Left cardiac atrium (tissue), 4 donors: ENCODE measurements at regions not wholly inside any gene's neighbourhood (a gene's known extent, or its start where the extent isn't known, plus 50 kb on each side); places are given as distances from the start of the nearest gene placed in this dataset.
A peak's percentile ranks its signal among the peaks of the same experiment; 100 is the strongest.

Experiments
- ATAC-seq, 2 donors: fragments of 200-7000 bp; cut with Tn5 transposase; one replicate each; pipeline ENCODE4 v1.9.1; 2020; ENCODE audit warnings: mild to moderate bottlenecking in 2 of 2, moderate library complexity in 2 of 2
- DNase-seq: peaks from one replicate; pipeline ENCODE4 v3.0.0-alpha.2; 2020
- intact Hi-C, 2 donors: fragments of 100-400 bp; cut with DNase I; formaldehyde crosslinking; loops; one replicate each; pipeline versions ENCODE4 v1.14.1 to v1.15.1; 2022 to 2023
- donor health status: DM: no; HTN: yes; CAD: no.
- donor health status: DM: no; HTN: yes; CAD: no; lungs with severe emphysema.
- donor health status: DM: yes; HTN: yes; CAD: no.
- donor health status: Dilated cardiomyopathy.

DNA sequence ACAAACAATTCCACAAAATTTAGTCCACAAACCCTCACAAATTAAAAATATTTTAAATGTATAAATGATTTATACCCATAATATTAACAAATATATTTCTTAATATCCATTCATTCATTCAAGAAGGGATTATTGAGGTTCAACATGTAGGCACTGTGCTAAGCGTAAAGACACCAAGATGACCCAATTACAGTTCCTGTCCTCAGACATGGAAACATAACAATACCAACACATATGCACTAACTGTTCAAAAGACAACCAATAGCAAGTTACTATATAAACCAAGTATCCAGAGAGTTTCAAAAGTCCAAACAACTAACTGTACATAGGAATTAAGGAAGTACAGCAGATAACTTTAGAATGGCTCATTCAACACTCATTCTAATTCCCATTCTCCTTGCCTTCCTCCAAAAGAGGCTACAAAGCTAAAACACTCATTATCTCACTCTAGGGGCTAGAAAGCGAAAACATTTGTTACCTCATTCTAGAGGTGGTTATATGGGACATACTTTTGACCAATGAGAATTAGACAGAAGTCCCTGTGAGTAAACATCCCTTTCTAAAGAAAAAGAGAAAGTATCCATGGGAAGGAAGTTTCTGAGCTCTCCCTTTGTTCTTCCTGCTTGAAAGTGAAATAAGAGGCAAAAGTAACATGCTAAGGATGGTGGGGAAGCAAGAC lies 292.4 kb downstream of the ZEB2 start:
- intact Hi-C loops = no loop called here
- DNase-seq (no peak), ATAC-seq (no peak)

- no peak for DNase-seq
- ATAC-seq = no peak
- intact Hi-C loops = no loop called here
These were observed 294.8 kb downstream of the ZEB2 start for GRCh38 chr2:144225076-144225475.

DNA sequence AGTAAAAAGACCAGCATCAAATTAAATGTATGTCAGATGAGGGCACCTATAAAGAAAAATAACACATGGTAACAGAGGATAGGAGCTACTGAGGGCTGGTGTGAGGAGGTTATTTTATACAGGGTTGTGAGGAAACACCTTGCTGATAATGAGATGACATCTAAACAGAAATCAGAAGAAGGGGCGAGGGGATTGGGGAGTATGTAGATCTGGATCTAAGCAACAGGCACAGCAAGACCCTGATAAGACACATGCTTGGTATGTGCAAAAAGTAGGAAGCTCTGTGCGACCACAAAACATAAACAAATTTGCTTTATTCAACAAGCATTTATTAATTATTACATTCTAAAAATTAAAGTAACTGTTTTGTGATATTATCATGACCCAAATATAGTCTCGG lies 295.4 kb downstream of the ZEB2 start:
- intact Hi-C loops = no loop called here
- no peak for ATAC-seq

DNA sequence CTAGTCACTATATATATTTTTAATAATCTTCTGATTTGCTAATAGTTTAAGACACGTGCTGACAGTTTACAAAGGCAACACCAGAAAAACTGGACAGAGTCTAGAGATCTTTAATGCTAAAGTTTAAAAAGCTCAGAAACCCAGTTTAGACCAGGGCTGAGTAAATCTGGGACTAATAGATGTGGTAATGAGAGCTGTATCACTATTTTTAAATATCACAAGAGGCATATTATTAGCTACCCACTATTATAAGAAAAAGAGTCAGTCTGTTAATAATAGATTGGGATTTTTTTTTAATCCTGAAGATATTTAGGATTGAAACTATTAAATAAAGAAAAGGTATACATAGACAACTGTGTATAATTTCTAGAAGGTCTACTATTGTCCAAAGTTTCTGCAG lies 299.9 kb downstream of the ZEB2 start:
- DNase-seq (no peak), ATAC-seq (no peak)
- intact Hi-C loops = loop anchor here in 1 of 2 donors (2.0 kb wide), 1 partner anchor 25 kb away; no protein-coding TSS in a partner anchor

More for the DNA sequence above, 295.4 kb downstream of the ZEB2 start:
- DNase-seq = no peak

GRCh38 chr2:144217853-144218633 lies 301.9 kb downstream of the ZEB2 start:
- intact Hi-C loops = no loop called here
- no peak for ATAC-seq
- DNase-seq = no peak

- ATAC-seq = no peak
- no peak for DNase-seq
- intact Hi-C loops = no loop called here
These were observed 303.9 kb downstream of the ZEB2 start for GRCh38 chr2:144215701-144216675.

DNA sequence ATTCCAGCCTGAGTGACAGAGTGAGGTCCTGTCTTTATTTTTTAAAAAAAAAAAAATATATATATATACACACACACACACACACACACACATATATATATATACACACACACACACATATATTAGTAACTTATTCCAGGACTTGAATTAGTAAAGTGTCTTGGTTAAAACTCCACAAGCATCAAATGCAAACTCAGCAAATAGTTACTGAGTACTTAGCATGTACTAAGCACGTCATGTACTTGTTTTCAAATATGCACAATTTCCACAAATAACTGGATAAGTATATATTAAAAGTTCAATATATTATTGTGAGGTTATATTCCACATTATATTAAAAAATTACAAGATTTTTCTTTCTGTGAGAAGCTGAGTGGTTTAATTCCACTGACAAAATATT lies 304.7 kb downstream of the ZEB2 start:
- no peak for ATAC-seq
- DNase-seq = no peak
- intact Hi-C loops = no loop called here

- intact Hi-C loops = no loop called here
- DNase-seq = no peak
- ATAC-seq = no peak
These were observed 306.1 kb downstream of the ZEB2 start for GRCh38 chr2:144213797-144214196.

DNA sequence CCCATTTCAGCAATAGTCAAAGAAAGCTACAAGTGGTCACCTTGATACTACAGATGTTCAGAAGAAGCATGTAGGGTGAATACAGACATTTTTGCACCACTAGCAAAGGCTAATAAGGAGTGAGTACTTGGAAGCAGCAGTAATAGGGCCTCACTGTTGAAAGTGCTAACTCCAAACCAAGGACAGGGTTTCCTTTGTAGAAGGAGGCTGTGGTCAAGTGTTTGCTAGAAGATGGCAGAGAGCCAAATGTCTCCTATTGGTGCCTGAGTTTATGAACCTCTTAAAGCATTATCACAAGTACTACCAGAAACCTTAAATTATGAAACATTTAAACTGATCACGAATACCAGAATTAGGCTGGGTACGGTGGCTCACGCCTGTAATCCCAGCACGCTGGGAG lies 308.1 kb downstream of the ZEB2 start:
- ATAC-seq (no peak), DNase-seq (no peak)
- intact Hi-C loops = no loop called here

DNA sequence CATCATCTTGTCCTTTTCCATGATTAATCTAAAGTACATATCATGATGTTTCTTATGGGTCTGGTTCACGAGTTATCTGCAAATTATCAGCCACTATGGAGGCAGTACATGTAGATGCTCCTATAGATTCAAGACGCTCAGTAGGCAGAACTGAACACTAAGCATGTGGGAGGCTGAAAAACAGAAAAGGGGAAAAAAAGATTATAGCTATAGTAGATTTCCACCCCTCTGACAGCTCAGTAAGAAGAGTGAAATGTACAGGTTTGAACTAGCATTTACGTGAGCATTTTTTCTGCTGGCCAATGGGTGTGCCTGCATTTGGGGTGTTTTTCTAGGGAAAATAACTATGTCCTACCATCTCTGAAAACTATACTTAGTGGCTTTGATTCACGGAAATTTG lies 308.9 kb downstream of the ZEB2 start:
- no peak for ATAC-seq

GRCh38 chr2:144210076-144210475 lies 309.8 kb downstream of the ZEB2 start:
- DNase-seq = no peak
- intact Hi-C loops = no loop called here
- ATAC-seq = no peak

More for the DNA sequence above, 308.9 kb downstream of the ZEB2 start:
- no peak for DNase-seq
- intact Hi-C loops = no loop called here

- intact Hi-C loops = no loop called here
- ATAC-seq (no peak), DNase-seq (no peak)
These were observed 311.0 kb downstream of the ZEB2 start for GRCh38 chr2:144208924-144209323.

DNA sequence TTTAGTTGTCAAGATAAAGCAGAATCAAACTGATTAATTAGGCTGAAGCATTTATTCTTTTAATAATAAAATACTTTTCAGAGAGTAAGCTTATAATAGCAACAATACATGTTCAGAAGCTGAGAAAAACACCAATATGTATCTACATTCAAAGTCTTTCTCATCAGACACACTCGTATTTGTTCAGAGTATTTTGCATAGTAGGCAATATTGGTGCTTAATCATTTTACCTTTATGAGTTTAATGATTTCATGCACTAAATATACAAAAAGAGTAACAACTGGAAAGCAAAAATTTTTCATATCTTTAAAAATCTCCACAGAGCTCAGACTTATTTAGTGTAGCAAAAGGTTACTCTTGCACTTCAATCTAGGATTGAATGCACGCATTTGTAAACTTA lies 313.9 kb downstream of the ZEB2 start:
- ATAC-seq (no peak), DNase-seq (no peak)
- intact Hi-C loops = no loop called here

GRCh38 chr2:144201868-144202468 lies 318.0 kb downstream of the ZEB2 start:
- no peak for DNase-seq
- no peak for ATAC-seq
- intact Hi-C loops = no loop called here

- DNase-seq = no peak
- no peak for ATAC-seq
- intact Hi-C loops = no loop called here
These were observed 318.8 kb downstream of the ZEB2 start for GRCh38 chr2:144201126-144201525.

- intact Hi-C loops = no loop called here
- DNase-seq (no peak), ATAC-seq (peak in 1 of 2 donors; percentile 50)
These were observed 321.8 kb downstream of the ZEB2 start for GRCh38 chr2:144198116-144198515.

DNA sequence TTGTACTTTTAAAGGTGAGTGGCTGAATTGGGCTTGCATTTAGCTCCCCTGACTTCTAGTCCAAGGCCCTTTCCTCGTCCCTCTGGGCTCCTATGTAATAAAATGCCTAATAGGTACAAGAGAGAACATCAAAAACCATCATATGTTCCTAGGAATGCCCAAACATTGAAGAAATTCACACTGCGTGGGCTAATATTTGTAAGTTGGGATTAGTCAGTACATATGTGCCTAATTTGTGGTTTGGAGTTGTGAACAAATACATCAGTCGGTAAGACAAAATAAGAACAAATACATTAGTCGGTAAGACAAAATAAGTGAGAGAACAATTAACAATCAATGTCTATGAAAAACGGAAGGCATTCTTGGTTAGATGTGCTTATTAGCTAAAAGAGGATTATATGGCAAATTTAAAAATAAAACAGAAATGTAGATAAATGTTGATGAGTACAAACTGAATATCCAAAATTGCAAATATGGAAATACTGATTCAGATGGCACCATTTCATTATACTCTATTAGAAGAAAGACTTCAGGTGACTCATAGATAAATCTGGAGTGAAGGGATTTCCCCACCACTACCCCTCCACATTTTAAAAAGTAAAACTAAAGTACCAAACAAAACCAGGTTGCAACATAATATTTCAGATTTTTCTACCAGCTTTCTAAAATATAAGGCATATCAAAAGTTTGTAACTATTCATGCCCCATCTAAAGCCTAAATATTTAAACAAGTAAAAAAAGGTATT lies 325.4 kb downstream of the ZEB2 start:
- intact Hi-C loops = no loop called here
- ATAC-seq (peak in 1 of 2 donors; percentile 23), DNase-seq (no peak)

DNA sequence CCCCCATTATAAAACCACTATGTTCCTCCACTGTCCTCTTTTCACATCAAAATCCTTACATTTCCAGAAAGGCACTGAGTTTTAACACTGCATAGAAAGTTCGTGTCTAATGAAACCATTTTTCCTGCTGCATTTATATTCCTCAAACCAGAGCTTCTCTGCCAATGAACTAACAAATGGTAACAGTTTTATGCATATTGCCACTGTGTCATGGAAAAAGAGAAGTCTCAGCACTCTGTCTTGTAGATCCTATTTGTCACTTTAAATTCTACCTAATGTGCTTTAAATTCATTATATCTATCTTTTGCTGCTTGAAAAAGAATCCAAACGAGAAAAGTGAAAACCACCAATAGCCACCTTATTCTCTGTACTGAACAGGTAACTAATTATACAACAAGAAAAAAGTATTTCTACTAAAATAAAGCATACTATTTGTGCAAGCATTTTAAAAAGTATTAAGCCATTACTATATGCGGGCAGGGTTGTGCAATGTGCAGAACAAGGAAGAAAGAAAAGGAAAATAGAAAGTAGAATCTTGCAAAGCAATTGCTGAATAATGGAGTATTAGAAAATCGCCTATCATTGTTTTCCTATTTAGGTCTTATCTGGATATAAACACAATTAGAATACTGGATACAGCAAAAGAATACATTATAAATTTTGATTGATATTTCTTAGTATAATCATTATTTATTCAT lies 328.9 kb downstream of the ZEB2 start:
- no peak for ATAC-seq
- intact Hi-C loops = no loop called here
- DNase-seq = no peak
